Activated naive CD4-positive, alpha-beta T cell (primary cell): ENCODE measurements at regions not wholly inside any gene's neighbourhood (a gene's known extent, or its start where the extent isn't known, plus 50 kb on each side); places are given as distances from the start of the nearest gene placed in this dataset.
"Not testable (repeated sequence)": the region's sequence is repeated elsewhere in the genome, so short reads cannot be mapped to it uniquely, and the experiment has no call there.

Experiments
- DNase-seq, 4 experiments: peaks; one replicate each; lab custom pipeline; 2025; lab: John Stamatoyannopoulos, UW

- DNase-seq = no peak
Measured at GRCh38 chr4:59712470-59712869, 1487.7 kb upstream of the ADGRL3 start.

GRCh38 chr4:59724286-59724685 is 1475.8 kb upstream of the ADGRL3 start:
- DNase-seq = not testable (repeated sequence)

- no peak for DNase-seq
Measured at GRCh38 chr4:59727745-59728144, 1472.4 kb upstream of the ADGRL3 start.

GRCh38 chr4:59728496-59728895 is 1471.6 kb upstream of the ADGRL3 start:
- no peak for DNase-seq

- DNase-seq = no peak
Measured at GRCh38 chr4:59729321-59729720, 1470.8 kb upstream of the ADGRL3 start.

- DNase-seq = no peak
Measured at GRCh38 chr4:59748433-59748832, 1451.7 kb upstream of the ADGRL3 start.

- no peak for DNase-seq
Measured at GRCh38 chr4:59759082-59759825, 1440.9 kb upstream of the ADGRL3 start.

- no peak for DNase-seq
Measured at GRCh38 chr4:59762344-59762743, 1437.8 kb upstream of the ADGRL3 start.

- no peak for DNase-seq
Measured at GRCh38 chr4:59770601-59771264, 1429.4 kb upstream of the ADGRL3 start.

- DNase-seq = no peak
Measured at GRCh38 chr4:59772641-59773139, 1427.4 kb upstream of the ADGRL3 start.

- DNase-seq = not testable (repeated sequence)
Measured at GRCh38 chr4:59780271-59780670, 1419.9 kb upstream of the ADGRL3 start.

GRCh38 chr4:59805176-59805575 is 1395.0 kb upstream of the ADGRL3 start:
- DNase-seq = no peak

- no peak for DNase-seq
Measured at GRCh38 chr4:59814402-59815010, 1385.6 kb upstream of the ADGRL3 start.

- no peak for DNase-seq
Measured at GRCh38 chr4:59818656-59819055, 1381.5 kb upstream of the ADGRL3 start.

GRCh38 chr4:59823311-59823710 is 1376.8 kb upstream of the ADGRL3 start:
- no peak for DNase-seq

GRCh38 chr4:59825104-59825503 is 1375.0 kb upstream of the ADGRL3 start:
- no peak for DNase-seq

- no peak for DNase-seq
Measured at GRCh38 chr4:59831746-59832145, 1368.4 kb upstream of the ADGRL3 start.

- no peak for DNase-seq
Measured at GRCh38 chr4:59834943-59835342, 1365.2 kb upstream of the ADGRL3 start.

GRCh38 chr4:59837751-59838150 is 1362.4 kb upstream of the ADGRL3 start:
- DNase-seq = no peak

- no peak for DNase-seq
Measured at GRCh38 chr4:59838236-59838635, 1361.9 kb upstream of the ADGRL3 start.

- no peak for DNase-seq
Measured at GRCh38 chr4:59841698-59842097, 1358.4 kb upstream of the ADGRL3 start.

- DNase-seq = no peak
Measured at GRCh38 chr4:59848457-59848856, 1351.7 kb upstream of the ADGRL3 start.
